Bronchial epithelial cell (primary cell): ENCODE measurements at regions not wholly inside any gene's neighbourhood (a gene's known extent, or its start where the extent isn't known, plus 50 kb on each side); places are given as distances from the start of the nearest gene placed in this dataset.

Experiments
- DNase-seq: peaks from one replicate; pipeline ENCODE4 v3.0.0-alpha.2; 2010; ENCODE audit warnings: low read depth
- FAIRE-seq: peaks from 2 replicates; lab custom pipeline; 2011; peaks lifted over from hg19 to GRCh38; lab: Jason Lieb, UNC
- H3K27me3 ChIP-seq: 2 replicates; pipeline ENCODE4 v1.5.1; 2011; ENCODE audit warnings: low read length; ENCODE audit not compliant: control insufficient read depth, insufficient read depth
- H3K36me3 ChIP-seq: 2 replicates; pipeline ENCODE4 v1.5.1; 2011; ENCODE audit warnings: low read length; ENCODE audit not compliant: control insufficient read depth, insufficient read depth
- H3K4me3 ChIP-seq: 2 replicates; pipeline ENCODE4 v1.5.1; 2011; ENCODE audit warnings: mild to moderate bottlenecking, low read depth, low read length, control low read depth
- TF ChIP-seq, protein P1 (sequence below): IDR thresholded peaks from 2 replicates; pipeline ENCODE4 v1.5.1; 2011; ENCODE audit warnings: mild to moderate bottlenecking, moderate library complexity, low read length, control low read depth, inconsistent platforms; ENCODE audit not compliant: insufficient read depth, severe bottlenecking

DNA sequence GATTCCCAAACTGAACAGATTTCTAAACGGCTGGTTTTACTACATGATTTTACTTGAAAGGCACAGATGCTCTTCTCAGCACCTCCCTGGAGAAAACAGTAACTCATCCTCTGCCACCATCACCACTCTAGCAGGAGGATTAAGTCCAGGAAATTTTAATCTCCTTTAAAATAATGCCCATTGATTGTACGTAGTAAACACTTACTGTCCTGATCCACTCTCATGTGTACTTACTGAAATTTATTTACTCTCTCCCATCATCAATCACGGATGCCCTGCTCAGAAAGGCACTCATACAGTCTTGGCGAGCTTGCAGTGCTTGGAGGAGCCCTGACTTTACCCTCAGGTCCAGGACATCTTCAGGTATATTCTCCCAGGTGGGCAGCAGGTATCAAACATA is 239.8 kb upstream of the EGLN3 start:
- H3K4me3 ChIP-seq: no peak overlapping the region
- H3K27me3 ChIP-seq: no peaks in the 10 kb centered on the region
- FAIRE-seq (no peak), DNase-seq (no peak)
- TF ChIP-seq, protein P1, sequence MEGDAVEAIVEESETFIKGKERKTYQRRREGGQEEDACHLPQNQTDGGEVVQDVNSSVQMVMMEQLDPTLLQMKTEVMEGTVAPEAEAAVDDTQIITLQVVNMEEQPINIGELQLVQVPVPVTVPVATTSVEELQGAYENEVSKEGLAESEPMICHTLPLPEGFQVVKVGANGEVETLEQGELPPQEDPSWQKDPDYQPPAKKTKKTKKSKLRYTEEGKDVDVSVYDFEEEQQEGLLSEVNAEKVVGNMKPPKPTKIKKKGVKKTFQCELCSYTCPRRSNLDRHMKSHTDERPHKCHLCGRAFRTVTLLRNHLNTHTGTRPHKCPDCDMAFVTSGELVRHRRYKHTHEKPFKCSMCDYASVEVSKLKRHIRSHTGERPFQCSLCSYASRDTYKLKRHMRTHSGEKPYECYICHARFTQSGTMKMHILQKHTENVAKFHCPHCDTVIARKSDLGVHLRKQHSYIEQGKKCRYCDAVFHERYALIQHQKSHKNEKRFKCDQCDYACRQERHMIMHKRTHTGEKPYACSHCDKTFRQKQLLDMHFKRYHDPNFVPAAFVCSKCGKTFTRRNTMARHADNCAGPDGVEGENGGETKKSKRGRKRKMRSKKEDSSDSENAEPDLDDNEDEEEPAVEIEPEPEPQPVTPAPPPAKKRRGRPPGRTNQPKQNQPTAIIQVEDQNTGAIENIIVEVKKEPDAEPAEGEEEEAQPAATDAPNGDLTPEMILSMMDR: no peak
- no peaks in the 10 kb centered on the region for H3K36me3 ChIP-seq

GRCh38 chr14:34189866-34190265 is 239.0 kb upstream of the EGLN3 start:
- Histone ChIP-seq H3K4me3 (no peak overlapping the region), H3K27me3 (no peaks in the 10 kb centered on the region), H3K36me3 (no peaks in the 10 kb centered on the region)
- TF ChIP-seq, protein P1: no peak
- FAIRE-seq: no peak
- no peak for DNase-seq

GRCh38 chr14:34187519-34188044 is 236.7 kb upstream of the EGLN3 start:
- H3K27me3 ChIP-seq: no peaks in the 10 kb centered on the region

DNA sequence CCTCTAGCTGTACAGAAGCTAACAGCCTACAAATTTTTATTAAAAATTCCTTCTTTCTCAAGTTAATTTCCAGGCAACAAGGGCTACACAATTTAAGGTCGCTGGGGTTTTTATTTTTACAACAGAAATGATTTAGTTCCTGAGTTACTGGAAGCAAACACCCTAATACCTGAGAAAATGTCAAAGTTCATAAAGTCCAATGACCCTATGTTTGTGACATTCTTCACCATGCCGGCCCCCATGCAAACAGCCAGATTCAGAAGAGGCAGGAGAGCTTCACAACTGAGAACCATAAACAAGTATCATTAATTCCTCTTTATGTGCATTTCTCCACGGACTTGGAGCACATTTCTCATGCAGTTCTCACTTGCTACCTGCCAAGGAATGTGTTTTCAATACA is 236.2 kb upstream of the EGLN3 start:
- DNase-seq: no peak
- no peak for FAIRE-seq
- no peak overlapping the region for H3K4me3 ChIP-seq
- H3K27me3 ChIP-seq: no peaks in the 10 kb centered on the region
- TF ChIP-seq, protein P1: no peak
- H3K36me3 ChIP-seq: no peaks in the 10 kb centered on the region

More at GRCh38 chr14:34187519-34188044, 236.7 kb upstream of the EGLN3 start:
- no peak for DNase-seq
- no peaks in the 10 kb centered on the region for H3K36me3 ChIP-seq
- no peak overlapping the region for H3K4me3 ChIP-seq
- FAIRE-seq: no peak
- TF ChIP-seq, protein P1: no peak

DNA sequence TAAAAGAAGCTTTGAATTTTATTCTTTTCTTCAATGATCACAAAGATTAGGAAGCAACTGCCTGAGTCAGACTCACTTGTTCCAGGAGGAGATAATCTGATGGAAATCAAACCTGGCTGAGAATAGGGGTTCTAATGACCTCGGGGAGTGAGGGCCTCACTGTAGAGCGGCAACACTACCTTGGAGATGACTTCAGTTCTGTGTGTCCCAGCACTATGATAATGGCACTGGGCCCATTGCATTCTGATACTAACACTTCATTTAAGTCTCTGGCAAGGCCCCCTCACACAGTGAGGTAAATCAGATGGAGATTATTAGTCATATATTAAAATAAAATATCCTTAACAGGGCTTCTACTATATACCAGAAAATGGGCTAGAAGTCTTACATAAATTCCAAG is 233.3 kb upstream of the EGLN3 start:
- no peaks in the 10 kb centered on the region for H3K36me3 ChIP-seq
- no peaks in the 10 kb centered on the region for H3K27me3 ChIP-seq
- no peak overlapping the region for H3K4me3 ChIP-seq
- no peak for DNase-seq
- TF ChIP-seq, protein P1: no peak
- no peak for FAIRE-seq

- no peaks in the 10 kb centered on the region for H3K36me3 ChIP-seq
- FAIRE-seq: no peak
- H3K27me3 ChIP-seq: no peaks in the 10 kb centered on the region
- DNase-seq: no peak
- TF ChIP-seq, protein P1: no peak
- H3K4me3 ChIP-seq: no peak overlapping the region
Measured at GRCh38 chr14:34183478-34183877, 232.6 kb upstream of the EGLN3 start.
